ENCODE measurements at regions not wholly inside any gene's neighbourhood (a gene's known extent, or its start where the extent isn't known, plus 50 kb on each side); places are given as distances from the start of the nearest gene placed in this dataset.

- DNase-seq (ENCODE audit: low read depth in 2 of 2), result no peak
These were observed 164.3 kb upstream of the MLN start for GRCh38 chr6:33967966-33968724.

- no peak for DNase-seq (ENCODE audit: low read depth in 2 of 2)
These were observed 163.5 kb upstream of the MLN start for GRCh38 chr6:33967265-33967767.

GRCh38 chr6:33966536-33966935, 162.7 kb upstream of the MLN start:
- DNase-seq (ENCODE audit: low read depth in 2 of 2), result no peak

GRCh38 chr6:33965766-33966165, 162.0 kb upstream of the MLN start:
- DNase-seq (ENCODE audit: low read depth in 2 of 2), result no peak

- DNase-seq (ENCODE audit: low read depth in 2 of 2), result no peak
These were observed 160.6 kb upstream of the MLN start for GRCh38 chr6:33964387-33964786.

- DNase-seq (ENCODE audit: low read depth in 2 of 2), result no peak
These were observed 159.4 kb upstream of the MLN start for GRCh38 chr6:33963136-33963750.

GRCh38 chr6:33962246-33963027, 158.6 kb upstream of the MLN start:
- no peak for DNase-seq (ENCODE audit: low read depth in 2 of 2)

- no peak for DNase-seq (ENCODE audit: low read depth in 2 of 2)
These were observed 157.9 kb upstream of the MLN start for GRCh38 chr6:33961691-33962090.

GRCh38 chr6:33960345-33961313, 156.8 kb upstream of the MLN start:
- DNase-seq (ENCODE audit: low read depth in 2 of 2), result no peak

- DNase-seq (ENCODE audit: low read depth in 2 of 2), result no peak
These were observed 156.0 kb upstream of the MLN start for GRCh38 chr6:33959661-33960344.

- no peak for DNase-seq (ENCODE audit: low read depth in 2 of 2)
These were observed 155.5 kb upstream of the MLN start for GRCh38 chr6:33959329-33959651.

GRCh38 chr6:33958526-33959328, 154.9 kb upstream of the MLN start:
- DNase-seq (ENCODE audit: low read depth in 2 of 2), result no peak

- DNase-seq (ENCODE audit: low read depth in 2 of 2), result no peak
These were observed 154.2 kb upstream of the MLN start for GRCh38 chr6:33957892-33958525.

GRCh38 chr6:33957131-33957891, 153.5 kb upstream of the MLN start:
- no peak for DNase-seq (ENCODE audit: low read depth in 2 of 2)

GRCh38 chr6:33956206-33956605, 152.4 kb upstream of the MLN start:
- no peak for DNase-seq (ENCODE audit: low read depth in 2 of 2)

- no peak for DNase-seq (ENCODE audit: low read depth in 2 of 2)
These were observed 151.8 kb upstream of the MLN start for GRCh38 chr6:33955566-33955965.

GRCh38 chr6:33954453-33954852, 150.7 kb upstream of the MLN start:
- DNase-seq (ENCODE audit: low read depth in 2 of 2), result no peak

GRCh38 chr6:33953171-33953570, 149.4 kb upstream of the MLN start:
- no peak for DNase-seq (ENCODE audit: low read depth in 2 of 2)

GRCh38 chr6:33952016-33952415, 148.2 kb upstream of the MLN start:
- DNase-seq (ENCODE audit: low read depth in 2 of 2), result no peak

Measured in stimulated activated CD4-positive, alpha-beta T cell treated with anti-CD3 and anti-CD28 coated beads, Interleukin-15, amount 100 ng/mL, for 48 hours (primary cell).